ENCODE measurements at regions not wholly inside any gene's neighbourhood (a gene's known extent, or its start where the extent isn't known, plus 50 kb on each side); places are given as distances from the start of the nearest gene placed in this dataset.

- H3K36me3 ChIP-seq, result no peaks in the 10 kb centered on the region
- H3K27me3 ChIP-seq, result no peaks in the 10 kb centered on the region
- H3K27ac ChIP-seq, result no peak overlapping the region
- DNase-seq (ENCODE audit: low read depth in 1 of 2, low spot score in 1 of 2), result no peak
- TF ChIP-seq, protein P1, sequence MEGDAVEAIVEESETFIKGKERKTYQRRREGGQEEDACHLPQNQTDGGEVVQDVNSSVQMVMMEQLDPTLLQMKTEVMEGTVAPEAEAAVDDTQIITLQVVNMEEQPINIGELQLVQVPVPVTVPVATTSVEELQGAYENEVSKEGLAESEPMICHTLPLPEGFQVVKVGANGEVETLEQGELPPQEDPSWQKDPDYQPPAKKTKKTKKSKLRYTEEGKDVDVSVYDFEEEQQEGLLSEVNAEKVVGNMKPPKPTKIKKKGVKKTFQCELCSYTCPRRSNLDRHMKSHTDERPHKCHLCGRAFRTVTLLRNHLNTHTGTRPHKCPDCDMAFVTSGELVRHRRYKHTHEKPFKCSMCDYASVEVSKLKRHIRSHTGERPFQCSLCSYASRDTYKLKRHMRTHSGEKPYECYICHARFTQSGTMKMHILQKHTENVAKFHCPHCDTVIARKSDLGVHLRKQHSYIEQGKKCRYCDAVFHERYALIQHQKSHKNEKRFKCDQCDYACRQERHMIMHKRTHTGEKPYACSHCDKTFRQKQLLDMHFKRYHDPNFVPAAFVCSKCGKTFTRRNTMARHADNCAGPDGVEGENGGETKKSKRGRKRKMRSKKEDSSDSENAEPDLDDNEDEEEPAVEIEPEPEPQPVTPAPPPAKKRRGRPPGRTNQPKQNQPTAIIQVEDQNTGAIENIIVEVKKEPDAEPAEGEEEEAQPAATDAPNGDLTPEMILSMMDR (IDR thresholded peaks at IDR 0.05; ENCODE audit: low read depth, low read length), result no peak
- no peaks in the 10 kb centered on the region for H3K4me1 ChIP-seq (ENCODE audit: low read depth)
- no peak overlapping the region for H3K4me3 ChIP-seq
- H3K9me3 ChIP-seq (ENCODE audit: low read depth), result no peaks in the 10 kb centered on the region
These were observed 186.6 kb downstream of the RAP2B start for GRCh38 chr3:153348457-153349107.

DNA sequence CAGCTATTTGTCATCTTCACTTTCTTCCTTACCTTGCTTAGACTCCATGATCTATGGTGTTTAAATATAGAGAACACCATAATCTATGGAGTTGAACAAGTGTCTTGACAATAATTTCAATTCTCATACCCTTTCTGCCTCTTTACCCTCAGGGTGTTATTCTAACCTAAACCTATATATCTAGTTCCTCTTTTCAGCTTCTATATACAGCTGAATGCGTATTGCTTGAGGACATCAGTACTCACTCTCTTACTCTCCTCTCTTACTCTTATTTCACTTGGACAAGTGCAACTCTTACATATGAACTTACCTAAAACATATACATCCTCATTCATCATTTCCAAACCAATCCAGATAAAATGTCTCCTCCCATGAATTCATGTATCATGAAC, 187.1 kb downstream of the RAP2B start:
- TF ChIP-seq, protein P1 (IDR thresholded peaks at IDR 0.05; ENCODE audit: low read depth, low read length), result no peak
- Histone ChIP-seq H3K36me3 (no peaks in the 10 kb centered on the region), H3K27ac (no peak overlapping the region), H3K9me3 (ENCODE audit: low read depth) (no peaks in the 10 kb centered on the region), H3K4me3 (no peak overlapping the region), H3K27me3 (no peaks in the 10 kb centered on the region), H3K4me1 (ENCODE audit: low read depth) (no peaks in the 10 kb centered on the region)
- DNase-seq (ENCODE audit: low read depth in 1 of 2, low spot score in 1 of 2), result no peak

DNA sequence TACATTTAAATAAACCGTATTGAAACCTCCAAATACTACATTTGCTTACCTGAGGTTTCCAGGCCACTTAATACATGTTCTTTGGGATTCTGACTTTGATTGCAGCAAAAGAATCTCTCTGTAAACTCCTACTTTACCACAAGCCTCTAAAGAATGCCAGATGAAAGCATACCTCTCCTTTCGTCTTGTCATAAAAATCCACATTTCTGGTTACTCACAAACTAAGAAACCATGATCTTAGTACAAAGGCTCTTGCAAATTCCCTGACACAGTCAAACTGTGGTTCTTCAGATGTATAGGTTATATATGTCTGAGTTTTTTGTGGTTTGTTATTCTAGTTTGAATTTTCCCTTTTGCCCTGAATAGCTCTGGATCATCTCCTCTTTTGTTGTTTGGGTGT, 188.4 kb downstream of the RAP2B start:
- H3K9me3 ChIP-seq (ENCODE audit: low read depth), result no peaks in the 10 kb centered on the region
- H3K27ac ChIP-seq, result no peak overlapping the region
- no peaks in the 10 kb centered on the region for H3K4me1 ChIP-seq (ENCODE audit: low read depth)
- H3K4me3 ChIP-seq, result no peak overlapping the region
- H3K27me3 ChIP-seq, result no peaks in the 10 kb centered on the region
- TF ChIP-seq, protein P1 (IDR thresholded peaks at IDR 0.05; ENCODE audit: low read depth, low read length), result no peak
- no peaks in the 10 kb centered on the region for H3K36me3 ChIP-seq
- DNase-seq (ENCODE audit: low read depth in 1 of 2, low spot score in 1 of 2), result peak in 1 of 2 donors; percentile 63

DNA sequence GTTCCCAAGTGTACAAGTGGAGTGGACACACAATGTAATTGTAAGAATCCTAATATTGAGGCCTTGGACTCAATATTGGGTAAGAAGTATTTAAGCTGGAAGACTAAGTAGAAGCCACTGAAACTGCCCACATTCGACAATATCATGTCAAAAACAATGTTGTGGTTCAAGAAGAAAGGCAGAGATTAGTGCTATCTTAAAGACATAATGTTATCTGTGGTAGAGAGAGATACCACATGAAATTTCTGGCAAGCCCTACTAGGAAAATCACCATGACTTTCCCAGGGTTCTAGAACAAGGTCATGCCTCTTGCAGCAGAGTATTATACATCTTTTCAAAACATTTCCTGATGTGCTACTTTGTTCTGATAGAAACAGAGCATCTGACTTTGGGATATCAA, 192.6 kb downstream of the RAP2B start:
- TF ChIP-seq, protein P1 (IDR thresholded peaks at IDR 0.05; ENCODE audit: low read depth, low read length), result no peak
- no peaks in the 10 kb centered on the region for H3K36me3 ChIP-seq
- DNase-seq (ENCODE audit: low read depth in 1 of 2, low spot score in 1 of 2), result peak in 1 of 2 donors; percentile 32
- H3K9me3 ChIP-seq (ENCODE audit: low read depth), result no peaks in the 10 kb centered on the region
- no peak overlapping the region for H3K4me3 ChIP-seq
- no peak overlapping the region for H3K27ac ChIP-seq
- H3K4me1 ChIP-seq (ENCODE audit: low read depth), result no peaks in the 10 kb centered on the region
- no peaks in the 10 kb centered on the region for H3K27me3 ChIP-seq

GRCh38 chr3:153355559-153355958, 193.5 kb downstream of the RAP2B start:
- no peak for DNase-seq (ENCODE audit: low read depth in 1 of 2, low spot score in 1 of 2)
- Histone ChIP-seq H3K27me3 (no peaks in the 10 kb centered on the region), H3K36me3 (no peaks in the 10 kb centered on the region), H3K4me1 (ENCODE audit: low read depth) (no peaks in the 10 kb centered on the region), H3K9me3 (ENCODE audit: low read depth) (no peaks in the 10 kb centered on the region), H3K27ac (no peak overlapping the region), H3K4me3 (no peak overlapping the region)
- TF ChIP-seq, protein P1 (IDR thresholded peaks at IDR 0.05; ENCODE audit: low read depth, low read length), result no peak

Data from cardiac muscle cell (in vitro differentiated cells and primary cell).